WTC11 (cell line): ENCODE measurements at regions not wholly inside any gene's neighbourhood (a gene's known extent, or its start where the extent isn't known, plus 50 kb on each side); places are given as distances from the start of the nearest gene placed in this dataset.

Source experiments
- ATAC-seq: fragments of 200-7000 bp; cut with Tn5 transposase; 2 replicates; pipeline ENCODE4 v1.10.0; 2021; ENCODE audit warnings: mild to moderate bottlenecking, moderate library complexity
- CTCF ChIA-PET: fragments of 300-600 bp; sonication (Branson Sonifier 250); formaldehyde crosslinking; loops from one replicate; lab custom pipeline; 2021; ENCODE audit warnings: antibody characterized with exemption; lab: Charles Lee
- POLR2A ChIA-PET: fragments of 350-600 bp; sonication (Branson Sonifier 250); formaldehyde crosslinking; loops from one replicate; lab custom pipeline; 2021; ENCODE audit warnings: antibody characterized with exemption; lab: Charles Lee
- DNase-seq: peaks from one replicate; pipeline ENCODE4 v3.0.0; 2021; ENCODE audit warnings: low spot score
- H3K27ac Mint-ChIP-seq: 2 replicates; pipeline ENCODE4 v1.8.0; 2021; ENCODE audit warnings: mixed read lengths
- H3K27me3 Mint-ChIP-seq: 2 replicates; pipeline ENCODE4 v1.8.0; 2021; ENCODE audit warnings: low read depth, mild to moderate bottlenecking, moderate library complexity, mixed read lengths
- H3K36me3 Mint-ChIP-seq: 2 replicates; pipeline ENCODE4 v1.8.0; 2021; ENCODE audit warnings: mixed read lengths
- H3K4me1 Mint-ChIP-seq: 2 replicates; pipeline ENCODE4 v1.8.0; 2022; ENCODE audit warnings: mixed read lengths
- H3K4me3 Mint-ChIP-seq: 2 replicates; pipeline ENCODE4 v1.8.0; 2021; ENCODE audit warnings: mild to moderate bottlenecking, moderate library complexity, mixed read lengths
- H3K9me3 Mint-ChIP-seq: 2 replicates; pipeline ENCODE4 v1.8.0; 2021; ENCODE audit warnings: mixed read lengths
- CREM ChIP-seq: sonication (generic); formaldehyde crosslinking; IDR thresholded peaks from 2 replicates; pipeline ENCODE4 v1.8.1; 2022; ENCODE audit warnings: mild to moderate bottlenecking, missing genetic modification reagents, moderate library complexity
- EMX1 ChIP-seq: fragments of 250-450 bp; sonication (Bioruptor Pico); IDR thresholded peaks from 2 replicates; pipeline ENCODE4 v1.8.0; 2021; ENCODE audit warnings: mild to moderate bottlenecking
- FOXJ3 ChIP-seq: sonication (generic); formaldehyde crosslinking; IDR thresholded peaks from 2 replicates; pipeline ENCODE4 v1.9.0; 2021; ENCODE audit warnings: missing genetic modification reagents, mild to moderate bottlenecking, borderline replicate concordance
- IRF2 ChIP-seq: sonication (generic); formaldehyde crosslinking; IDR thresholded peaks from 2 replicates; pipeline ENCODE4 v1.8.0; 2022; ENCODE audit warnings: low read depth, missing genetic modification reagents, borderline replicate concordance
- KAT7 ChIP-seq: sonication (generic); formaldehyde crosslinking; IDR thresholded peaks from 2 replicates; pipeline ENCODE4 v1.8.1; 2023; ENCODE audit warnings: missing genetic modification reagents, mild to moderate bottlenecking, borderline replicate concordance
- NR1H2 ChIP-seq: sonication (generic); formaldehyde crosslinking; IDR thresholded peaks from 2 replicates; pipeline ENCODE4 v1.9.0; 2021; ENCODE audit warnings: mild to moderate bottlenecking, moderate library complexity, missing genetic modification reagents
- RORB ChIP-seq: fragments of 250-450 bp; sonication (Bioruptor Pico); IDR thresholded peaks from 2 replicates; pipeline ENCODE4 v1.9.0; 2021; ENCODE audit warnings: mild to moderate bottlenecking
- SMAD3 ChIP-seq: sonication (generic); formaldehyde crosslinking; IDR thresholded peaks from 2 replicates; pipeline ENCODE4 v1.8.0; 2022; ENCODE audit warnings: missing genetic modification reagents, mild to moderate bottlenecking, borderline replicate concordance
- SOX15 ChIP-seq: fragments of 250-450 bp; sonication (Bioruptor Pico); IDR thresholded peaks from 2 replicates; pipeline ENCODE4 v1.9.0; 2021; ENCODE audit warnings: mild to moderate bottlenecking
- SP1 ChIP-seq: sonication (generic); formaldehyde crosslinking; conservative IDR thresholded peaks from 2 replicates; pipeline ENCODE4 v1.8.1; 2022; ENCODE audit warnings: missing genetic modification reagents
- ZNF317 ChIP-seq: sonication (generic); formaldehyde crosslinking; IDR thresholded peaks from 2 replicates; pipeline ENCODE4 v1.8.1; 2023; ENCODE audit warnings: low read depth, mild to moderate bottlenecking, moderate library complexity, missing genetic modification reagents, borderline replicate concordance
- ZNF396 ChIP-seq: fragments of 250-450 bp; sonication (Bioruptor Pico); IDR thresholded peaks from 2 replicates; pipeline ENCODE4 v1.8.0; 2021; ENCODE audit warnings: mild to moderate bottlenecking, moderate library complexity, borderline replicate concordance
- TF ChIP-seq, protein P1 (sequence below): sonication (generic); formaldehyde crosslinking; IDR thresholded peaks from 2 replicates; pipeline ENCODE4 v1.8.1; 2023; ENCODE audit warnings: mild to moderate bottlenecking, missing genetic modification reagents, moderate library complexity
- TF ChIP-seq, protein P2 (sequence below): sonication (generic); formaldehyde crosslinking; IDR thresholded peaks from 2 replicates; pipeline ENCODE4 v1.8.1; 2022; ENCODE audit warnings: low read depth, mild to moderate bottlenecking, moderate library complexity, missing genetic modification reagents, borderline replicate concordance
- TF ChIP-seq, protein P3 (sequence below): sonication (generic); formaldehyde crosslinking; IDR thresholded peaks from 2 replicates; pipeline ENCODE4 v1.8.0; 2023; ENCODE audit warnings: missing genetic modification reagents, mild to moderate bottlenecking, borderline replicate concordance
- TF ChIP-seq, protein P4 (sequence below): sonication (generic); formaldehyde crosslinking; IDR thresholded peaks from 2 replicates; pipeline ENCODE4 v1.8.0; 2022; ENCODE audit warnings: missing genetic modification reagents
- TF ChIP-seq, protein P5 (sequence below): sonication (generic); formaldehyde crosslinking; IDR thresholded peaks from 2 replicates; pipeline ENCODE4 v1.8.1; 2022; ENCODE audit warnings: mild to moderate bottlenecking, missing genetic modification reagents, moderate library complexity, borderline replicate concordance
- TF ChIP-seq, protein P6 (sequence below): sonication (generic); formaldehyde crosslinking; IDR thresholded peaks from 2 replicates; pipeline ENCODE4 v1.8.0; 2022; ENCODE audit warnings: mild to moderate bottlenecking, missing genetic modification reagents
- TF ChIP-seq, protein P7 (sequence below): fragments of 250-450 bp; sonication (Bioruptor Pico); conservative IDR thresholded peaks from 2 replicates; pipeline ENCODE4 v1.9.0; 2021; ENCODE audit warnings: mild to moderate bottlenecking

DNA sequence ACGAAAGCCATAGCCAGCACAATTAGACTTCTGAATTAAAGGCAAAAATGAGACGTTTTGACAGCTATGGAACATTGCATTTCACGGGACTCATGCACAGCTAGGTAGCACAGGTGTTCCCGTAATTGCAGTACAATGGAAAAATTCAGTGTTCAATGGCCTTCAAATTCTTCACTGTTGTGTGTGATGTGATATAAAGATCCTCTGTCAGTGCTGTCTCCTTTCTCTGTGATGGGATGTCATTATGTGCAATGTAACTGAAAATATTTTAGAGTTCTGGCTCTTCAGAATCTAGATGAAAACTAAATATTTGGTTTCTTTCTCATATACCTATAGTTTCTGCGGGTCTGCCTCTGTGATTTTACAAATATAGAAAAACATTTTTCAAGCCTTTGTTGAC is 1599.7 kb downstream of the MRPL39 start:
- peaks cover 58% of the 10 kb centered on the region for H3K9me3 Mint-ChIP-seq
- POLR2A ChIA-PET, result no interaction called here
- CTCF ChIA-PET, result no interaction called here
- DNase-seq, result no peak
- no peak overlapping the region for H3K4me3 Mint-ChIP-seq
- no peak for TF ChIP-seq NR1H2 (CRISPR knock-in tag)
- no peak for TF ChIP-seq RORB (CRISPR knock-in tag)
- TF ChIP-seq, protein P1, sequence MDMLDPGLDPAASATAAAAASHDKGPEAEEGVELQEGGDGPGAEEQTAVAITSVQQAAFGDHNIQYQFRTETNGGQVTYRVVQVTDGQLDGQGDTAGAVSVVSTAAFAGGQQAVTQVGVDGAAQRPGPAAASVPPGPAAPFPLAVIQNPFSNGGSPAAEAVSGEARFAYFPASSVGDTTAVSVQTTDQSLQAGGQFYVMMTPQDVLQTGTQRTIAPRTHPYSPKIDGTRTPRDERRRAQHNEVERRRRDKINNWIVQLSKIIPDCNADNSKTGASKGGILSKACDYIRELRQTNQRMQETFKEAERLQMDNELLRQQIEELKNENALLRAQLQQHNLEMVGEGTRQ, result no peak
- TF ChIP-seq ZNF317 (CRISPR knock-in tag), result no peak
- TF ChIP-seq, protein P2, sequence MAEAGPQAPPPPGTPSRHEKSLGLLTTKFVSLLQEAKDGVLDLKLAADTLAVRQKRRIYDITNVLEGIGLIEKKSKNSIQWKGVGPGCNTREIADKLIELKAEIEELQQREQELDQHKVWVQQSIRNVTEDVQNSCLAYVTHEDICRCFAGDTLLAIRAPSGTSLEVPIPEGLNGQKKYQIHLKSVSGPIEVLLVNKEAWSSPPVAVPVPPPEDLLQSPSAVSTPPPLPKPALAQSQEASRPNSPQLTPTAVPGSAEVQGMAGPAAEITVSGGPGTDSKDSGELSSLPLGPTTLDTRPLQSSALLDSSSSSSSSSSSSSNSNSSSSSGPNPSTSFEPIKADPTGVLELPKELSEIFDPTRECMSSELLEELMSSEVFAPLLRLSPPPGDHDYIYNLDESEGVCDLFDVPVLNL, result no peak
- TF ChIP-seq, protein P3, sequence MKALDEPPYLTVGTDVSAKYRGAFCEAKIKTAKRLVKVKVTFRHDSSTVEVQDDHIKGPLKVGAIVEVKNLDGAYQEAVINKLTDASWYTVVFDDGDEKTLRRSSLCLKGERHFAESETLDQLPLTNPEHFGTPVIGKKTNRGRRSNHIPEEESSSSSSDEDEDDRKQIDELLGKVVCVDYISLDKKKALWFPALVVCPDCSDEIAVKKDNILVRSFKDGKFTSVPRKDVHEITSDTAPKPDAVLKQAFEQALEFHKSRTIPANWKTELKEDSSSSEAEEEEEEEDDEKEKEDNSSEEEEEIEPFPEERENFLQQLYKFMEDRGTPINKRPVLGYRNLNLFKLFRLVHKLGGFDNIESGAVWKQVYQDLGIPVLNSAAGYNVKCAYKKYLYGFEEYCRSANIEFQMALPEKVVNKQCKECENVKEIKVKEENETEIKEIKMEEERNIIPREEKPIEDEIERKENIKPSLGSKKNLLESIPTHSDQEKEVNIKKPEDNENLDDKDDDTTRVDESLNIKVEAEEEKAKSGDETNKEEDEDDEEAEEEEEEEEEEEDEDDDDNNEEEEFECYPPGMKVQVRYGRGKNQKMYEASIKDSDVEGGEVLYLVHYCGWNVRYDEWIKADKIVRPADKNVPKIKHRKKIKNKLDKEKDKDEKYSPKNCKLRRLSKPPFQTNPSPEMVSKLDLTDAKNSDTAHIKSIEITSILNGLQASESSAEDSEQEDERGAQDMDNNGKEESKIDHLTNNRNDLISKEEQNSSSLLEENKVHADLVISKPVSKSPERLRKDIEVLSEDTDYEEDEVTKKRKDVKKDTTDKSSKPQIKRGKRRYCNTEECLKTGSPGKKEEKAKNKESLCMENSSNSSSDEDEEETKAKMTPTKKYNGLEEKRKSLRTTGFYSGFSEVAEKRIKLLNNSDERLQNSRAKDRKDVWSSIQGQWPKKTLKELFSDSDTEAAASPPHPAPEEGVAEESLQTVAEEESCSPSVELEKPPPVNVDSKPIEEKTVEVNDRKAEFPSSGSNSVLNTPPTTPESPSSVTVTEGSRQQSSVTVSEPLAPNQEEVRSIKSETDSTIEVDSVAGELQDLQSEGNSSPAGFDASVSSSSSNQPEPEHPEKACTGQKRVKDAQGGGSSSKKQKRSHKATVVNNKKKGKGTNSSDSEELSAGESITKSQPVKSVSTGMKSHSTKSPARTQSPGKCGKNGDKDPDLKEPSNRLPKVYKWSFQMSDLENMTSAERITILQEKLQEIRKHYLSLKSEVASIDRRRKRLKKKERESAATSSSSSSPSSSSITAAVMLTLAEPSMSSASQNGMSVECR (CRISPR knock-in tag), result no peak
- TF ChIP-seq FOXJ3, result no peak
- TF ChIP-seq, protein P4, sequence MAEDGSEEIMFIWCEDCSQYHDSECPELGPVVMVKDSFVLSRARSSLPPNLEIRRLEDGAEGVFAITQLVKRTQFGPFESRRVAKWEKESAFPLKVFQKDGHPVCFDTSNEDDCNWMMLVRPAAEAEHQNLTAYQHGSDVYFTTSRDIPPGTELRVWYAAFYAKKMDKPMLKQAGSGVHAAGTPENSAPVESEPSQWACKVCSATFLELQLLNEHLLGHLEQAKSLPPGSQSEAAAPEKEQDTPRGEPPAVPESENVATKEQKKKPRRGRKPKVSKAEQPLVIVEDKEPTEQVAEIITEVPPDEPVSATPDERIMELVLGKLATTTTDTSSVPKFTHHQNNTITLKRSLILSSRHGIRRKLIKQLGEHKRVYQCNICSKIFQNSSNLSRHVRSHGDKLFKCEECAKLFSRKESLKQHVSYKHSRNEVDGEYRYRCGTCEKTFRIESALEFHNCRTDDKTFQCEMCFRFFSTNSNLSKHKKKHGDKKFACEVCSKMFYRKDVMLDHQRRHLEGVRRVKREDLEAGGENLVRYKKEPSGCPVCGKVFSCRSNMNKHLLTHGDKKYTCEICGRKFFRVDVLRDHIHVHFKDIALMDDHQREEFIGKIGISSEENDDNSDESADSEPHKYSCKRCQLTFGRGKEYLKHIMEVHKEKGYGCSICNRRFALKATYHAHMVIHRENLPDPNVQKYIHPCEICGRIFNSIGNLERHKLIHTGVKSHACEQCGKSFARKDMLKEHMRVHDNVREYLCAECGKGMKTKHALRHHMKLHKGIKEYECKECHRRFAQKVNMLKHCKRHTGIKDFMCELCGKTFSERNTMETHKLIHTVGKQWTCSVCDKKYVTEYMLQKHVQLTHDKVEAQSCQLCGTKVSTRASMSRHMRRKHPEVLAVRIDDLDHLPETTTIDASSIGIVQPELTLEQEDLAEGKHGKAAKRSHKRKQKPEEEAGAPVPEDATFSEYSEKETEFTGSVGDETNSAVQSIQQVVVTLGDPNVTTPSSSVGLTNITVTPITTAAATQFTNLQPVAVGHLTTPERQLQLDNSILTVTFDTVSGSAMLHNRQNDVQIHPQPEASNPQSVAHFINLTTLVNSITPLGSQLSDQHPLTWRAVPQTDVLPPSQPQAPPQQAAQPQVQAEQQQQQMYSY (CRISPR knock-in tag), result no peak
- no peak for TF ChIP-seq SOX15 (CRISPR knock-in tag)
- TF ChIP-seq, protein P5, sequence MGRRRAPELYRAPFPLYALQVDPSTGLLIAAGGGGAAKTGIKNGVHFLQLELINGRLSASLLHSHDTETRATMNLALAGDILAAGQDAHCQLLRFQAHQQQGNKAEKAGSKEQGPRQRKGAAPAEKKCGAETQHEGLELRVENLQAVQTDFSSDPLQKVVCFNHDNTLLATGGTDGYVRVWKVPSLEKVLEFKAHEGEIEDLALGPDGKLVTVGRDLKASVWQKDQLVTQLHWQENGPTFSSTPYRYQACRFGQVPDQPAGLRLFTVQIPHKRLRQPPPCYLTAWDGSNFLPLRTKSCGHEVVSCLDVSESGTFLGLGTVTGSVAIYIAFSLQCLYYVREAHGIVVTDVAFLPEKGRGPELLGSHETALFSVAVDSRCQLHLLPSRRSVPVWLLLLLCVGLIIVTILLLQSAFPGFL, result no peak
- TF ChIP-seq SMAD3 (CRISPR knock-in tag), result no peak
- TF ChIP-seq CREM (CRISPR knock-in tag), result no peak
- no peak for TF ChIP-seq ZNF396 (CRISPR knock-in tag)
- TF ChIP-seq SP1 (CRISPR knock-in tag), result no peak
- TF ChIP-seq, protein P6, sequence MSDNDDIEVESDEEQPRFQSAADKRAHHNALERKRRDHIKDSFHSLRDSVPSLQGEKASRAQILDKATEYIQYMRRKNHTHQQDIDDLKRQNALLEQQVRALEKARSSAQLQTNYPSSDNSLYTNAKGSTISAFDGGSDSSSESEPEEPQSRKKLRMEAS (CRISPR knock-in tag), result no peak
- TF ChIP-seq KAT7 (CRISPR knock-in tag), result no peak
- TF ChIP-seq IRF2 (CRISPR knock-in tag), result no peak
- TF ChIP-seq, protein P7, sequence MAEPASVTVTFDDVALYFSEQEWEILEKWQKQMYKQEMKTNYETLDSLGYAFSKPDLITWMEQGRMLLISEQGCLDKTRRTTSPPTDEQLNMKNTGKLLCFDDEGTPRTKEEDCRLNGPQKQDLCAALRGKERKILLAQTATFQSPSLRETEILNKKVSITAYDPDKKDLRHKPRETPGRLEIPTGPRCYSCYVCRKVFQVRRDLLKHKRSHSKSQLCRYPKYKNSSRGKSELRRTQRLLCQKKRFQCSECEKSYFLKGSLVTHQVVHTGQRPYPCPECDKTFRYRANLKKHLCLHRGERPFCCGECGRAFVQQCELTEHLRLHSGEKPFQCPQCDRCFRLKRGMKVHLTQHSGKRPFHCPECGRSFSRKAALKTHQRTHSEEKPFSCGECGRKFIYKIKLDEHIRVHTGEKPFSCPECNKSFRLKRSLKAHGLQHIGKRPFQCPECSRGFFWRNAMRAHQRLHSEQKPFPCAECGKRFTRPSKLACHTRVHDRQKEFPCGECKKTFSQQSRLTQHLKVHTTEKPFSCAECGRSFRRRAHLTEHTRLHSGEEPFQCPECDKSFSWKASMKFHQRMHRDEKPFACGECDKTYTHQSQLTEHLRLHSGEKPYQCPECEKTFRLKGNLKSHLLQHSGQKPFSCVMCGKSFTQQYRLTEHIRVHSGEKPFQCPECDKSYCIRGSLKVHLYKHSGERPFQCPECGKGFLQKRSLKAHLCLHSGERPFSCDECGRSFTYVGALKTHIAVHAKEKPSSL (CRISPR knock-in tag), result no peak
- no peak for TF ChIP-seq EMX1
- TF ChIP-seq, all 79 proteins: peak for 0
- Mint-ChIP-seq H3K27ac (no peak overlapping the region), H3K36me3 (peaks cover 31% of the 10 kb centered on the region), H3K27me3 (no peaks in the 10 kb centered on the region; the same call in none of the 2 replicates), H3K4me1 (no peaks in the 10 kb centered on the region)
- ATAC-seq, result no peak
